Mesodermal cell (in vitro differentiated cells): ENCODE measurements at regions not wholly inside any gene's neighbourhood (a gene's known extent, or its start where the extent isn't known, plus 50 kb on each side); places are given as distances from the start of the nearest gene placed in this dataset.

Experiments used
- H3K27ac ChIP-seq: 2 replicates; pipeline ENCODE4 v1.7.0; 2013; ENCODE audit warnings: mild to moderate bottlenecking, low read depth, low read length, moderate library complexity; ENCODE audit not compliant: severe bottlenecking
- H3K36me3 ChIP-seq: 2 replicates; pipeline ENCODE4 v1.7.1; 2013; ENCODE audit warnings: mild to moderate bottlenecking, low read length, moderate library complexity; ENCODE audit not compliant: control insufficient read depth, insufficient read depth
- H3K4me1 ChIP-seq: one replicate; pipeline ENCODE4 v1.7.1; 2013; ENCODE audit warnings: mild to moderate bottlenecking, low read length; ENCODE audit not compliant: insufficient read depth, control insufficient read depth, poor library complexity, severe bottlenecking
- H3K4me3 ChIP-seq: 2 replicates; pipeline ENCODE4 v1.7.0; 2013; ENCODE audit warnings: low read length, control low read depth, mild to moderate bottlenecking; ENCODE audit not compliant: insufficient read depth, poor library complexity, severe bottlenecking; ENCODE audit errors: extremely low read depth
- H3K9me3 ChIP-seq: 2 replicates; pipeline ENCODE4 v1.7.1; 2013; ENCODE audit warnings: mild to moderate bottlenecking, low read length, moderate library complexity; ENCODE audit not compliant: control insufficient read depth
- WGBS, 2 experiments: methylation state at CpG; one replicate each; pipeline ENCODE4 v1.1.5; 2013; ENCODE audit warnings: missing lambda C conversion rate in 2 of 2; ENCODE audit not compliant: insufficient coverage in 2 of 2; 5-methylcytosine and 5-hydroxymethylcytosine counted together

GRCh38 chr5:13427827-13428557 is 516.5 kb downstream of the DNAH5 start:
- H3K4me3 ChIP-seq = no peak overlapping the region
- no peaks in the 10 kb centered on the region for H3K9me3 ChIP-seq
- H3K36me3 ChIP-seq = no peaks in the 10 kb centered on the region
- WGBS, 2 experiments = 90 to 91% methylated on average over 2 to 3 of the region's 6 CpGs
- H3K27ac ChIP-seq = no peak overlapping the region
- no peaks in the 10 kb centered on the region for H3K4me1 ChIP-seq

- no peak overlapping the region for H3K4me3 ChIP-seq
- H3K27ac ChIP-seq = no peak overlapping the region
- no peaks in the 10 kb centered on the region for H3K4me1 ChIP-seq
- 82 to 95% methylated on average over 5 to 6 of the region's 6 CpGs for WGBS, 2 experiments
- no peaks in the 10 kb centered on the region for H3K36me3 ChIP-seq
- no peaks in the 10 kb centered on the region for H3K9me3 ChIP-seq
Measured at GRCh38 chr5:13412040-13412595, 532.4 kb downstream of the DNAH5 start.

GRCh38 chr5:13408616-13409015 is 535.9 kb downstream of the DNAH5 start:
- Histone ChIP-seq H3K36me3 (no peaks in the 10 kb centered on the region), H3K9me3 (no peaks in the 10 kb centered on the region)
- no CpG with 5 or more reads among the region's 1 CpG for WGBS, 2 experiments

GRCh38 chr5:13403351-13403750 is 541.1 kb downstream of the DNAH5 start:
- H3K9me3 ChIP-seq = no peaks in the 10 kb centered on the region
- H3K27ac ChIP-seq = no peak overlapping the region
- H3K4me1 ChIP-seq = no peaks in the 10 kb centered on the region
- no peaks in the 10 kb centered on the region for H3K36me3 ChIP-seq
- H3K4me3 ChIP-seq = no peak overlapping the region

More at GRCh38 chr5:13408616-13409015, 535.9 kb downstream of the DNAH5 start:
- Histone ChIP-seq H3K4me1 (no peaks in the 10 kb centered on the region), H3K4me3 (no peak overlapping the region), H3K27ac (no peak overlapping the region)

GRCh38 chr5:13385066-13385465 is 559.4 kb downstream of the DNAH5 start:
- Histone ChIP-seq H3K27ac (no peak overlapping the region), H3K4me3 (no peak overlapping the region), H3K9me3 (peaks cover 11% of the 10 kb centered on the region), H3K4me1 (no peaks in the 10 kb centered on the region), H3K36me3 (no peaks in the 10 kb centered on the region)
- WGBS, 2 experiments = 90% methylated on average over 3 of the region's 5 CpGs; no CpG with 5 or more reads in 1 of the 2 experiments

- no peaks in the 10 kb centered on the region for H3K4me1 ChIP-seq
- WGBS, 2 experiments = 89 to 100% methylated on average over 1 to 2 of the region's 3 CpGs
- H3K9me3 ChIP-seq = no peaks in the 10 kb centered on the region
- no peak overlapping the region for H3K27ac ChIP-seq
- H3K36me3 ChIP-seq = no peaks in the 10 kb centered on the region
- no peak overlapping the region for H3K4me3 ChIP-seq
Measured at GRCh38 chr5:13382232-13382631, 562.3 kb downstream of the DNAH5 start.

- WGBS, 2 experiments = 88% methylated on average over 1 of the region's 4 CpGs; no CpG with 5 or more reads in 1 of the 2 experiments
Measured at GRCh38 chr5:13378091-13378490, 566.4 kb downstream of the DNAH5 start.

GRCh38 chr5:13359344-13359743 is 585.1 kb downstream of the DNAH5 start:
- no peaks in the 10 kb centered on the region for H3K9me3 ChIP-seq
- H3K4me1 ChIP-seq = peaks cover 5% of the 10 kb centered on the region
- no peak overlapping the region for H3K27ac ChIP-seq
- no peaks in the 10 kb centered on the region for H3K36me3 ChIP-seq
- no peak overlapping the region for H3K4me3 ChIP-seq

More at GRCh38 chr5:13378091-13378490, 566.4 kb downstream of the DNAH5 start:
- Histone ChIP-seq H3K4me3 (no peak overlapping the region), H3K9me3 (no peaks in the 10 kb centered on the region), H3K4me1 (no peaks in the 10 kb centered on the region), H3K36me3 (no peaks in the 10 kb centered on the region), H3K27ac (no peak overlapping the region)

- Histone ChIP-seq H3K27ac (no peak overlapping the region), H3K4me1 (peaks cover 5% of the 10 kb centered on the region), H3K36me3 (no peaks in the 10 kb centered on the region), H3K4me3 (no peak overlapping the region), H3K9me3 (no peaks in the 10 kb centered on the region)
Measured at GRCh38 chr5:13358342-13358741, 586.1 kb downstream of the DNAH5 start.

GRCh38 chr5:13357929-13358328 is 586.6 kb downstream of the DNAH5 start:
- H3K9me3 ChIP-seq = no peaks in the 10 kb centered on the region
- no peaks in the 10 kb centered on the region for H3K36me3 ChIP-seq
- 0% methylated on average over 1 of the region's 1 CpG for WGBS, 2 experiments

GRCh38 chr5:13356226-13356625 is 588.3 kb downstream of the DNAH5 start:
- WGBS, 2 experiments = 80 to 100% methylated on average over 1 of the region's 3 CpGs
- H3K9me3 ChIP-seq = no peaks in the 10 kb centered on the region

More at GRCh38 chr5:13357929-13358328, 586.6 kb downstream of the DNAH5 start:
- Histone ChIP-seq H3K27ac (no peak overlapping the region), H3K4me3 (no peak overlapping the region), H3K4me1 (peaks cover 5% of the 10 kb centered on the region)

More at GRCh38 chr5:13356226-13356625, 588.3 kb downstream of the DNAH5 start:
- H3K4me3 ChIP-seq = no peak overlapping the region
- H3K27ac ChIP-seq = no peak overlapping the region
- peaks cover 5% of the 10 kb centered on the region for H3K4me1 ChIP-seq
- no peaks in the 10 kb centered on the region for H3K36me3 ChIP-seq
